K562 (cell line): ENCODE measurements at regions not wholly inside any gene's neighbourhood (a gene's known extent, or its start where the extent isn't known, plus 50 kb on each side); places are given as distances from the start of the nearest gene placed in this dataset.

Experiments used
- ATAC-seq: fragments of 200-7000 bp; cut with Tn5 transposase; 3 replicates; pipeline ENCODE4 v1.9.1; 2020; ENCODE audit warnings: moderate library complexity
- BruUV-seq: library from RNA; stranded (reverse); fragments of 400-500 nt; replicated peaks from 2 replicates; lab custom pipeline; 2021; lab: Mats Ljungman, UMichigan
- CTCF ChIA-PET: fragments of 300-600 bp; formaldehyde crosslinking; extraction: SDS; loops from one replicate; lab custom pipeline; 2021; ENCODE audit warnings: low intra/inter-chr PET ratio; lab: Yijun Ruan, JAX
- POLR2A ChIA-PET: fragments of 300-600, 350-650 bp; sonication (Branson Sonifier 250); formaldehyde crosslinking; extraction: SDS; loops from one replicate; lab custom pipeline; 2021; ENCODE audit warnings: antibody characterized with exemption, inconsistent platforms; lab: Yijun Ruan, JAX
- DNase-seq, 4 experiments: peaks; one replicate each; pipeline versions ENCODE4 v3.0.0 to v3.0.0-alpha.2; 2011 to 2018; ENCODE audit warnings: low spot score in 3 of 4, mixed read lengths in 3 of 4; ENCODE audit errors: extremely low read depth in 1 of 4
- FAIRE-seq: peaks from 2 replicates; lab custom pipeline; 2011; peaks lifted over from hg19 to GRCh38; lab: Jason Lieb, UNC
- H2AFZ ChIP-seq: 2 replicates; pipeline ENCODE4 v1.6.0; 2011; ENCODE audit warnings: low read depth, low read length, control low read depth, inconsistent platforms
- H3K27ac ChIP-seq: fragments of 200-600 bp; 3 replicates; pipeline ENCODE4 v1.8.0; 2011; ENCODE audit warnings: low read depth, mild to moderate bottlenecking, control low read depth, inconsistent platforms, low read length, moderate library complexity, mixed read lengths; ENCODE audit errors: extremely low read depth
- H3K27me3 ChIP-seq, 2 experiments: fragments of 300-600 bp in 1 of 2; 2 replicates in 1 of 2; 3 replicates in 1 of 2; pipeline versions ENCODE4 v1.6.0 to v1.8.0; 2011; ENCODE audit warnings: inconsistent platforms in 2 of 2, low read length in 2 of 2, mild to moderate bottlenecking in 1 of 2, mixed read lengths in 1 of 2, moderate library complexity in 1 of 2; ENCODE audit not compliant: control insufficient read depth in 2 of 2, insufficient read depth in 2 of 2
- H3K36me3 ChIP-seq: fragments of 300-600 bp; 3 replicates; pipeline ENCODE4 v1.8.0; 2011; ENCODE audit warnings: mild to moderate bottlenecking, low read length, inconsistent platforms; ENCODE audit not compliant: control insufficient read depth, insufficient read depth
- H3K4me1 ChIP-seq, 2 experiments: fragments of 200-600 bp in 1 of 2; replicated peaks in 1 of 2; 2 replicates in 1 of 2; 3 replicates in 1 of 2; pipeline versions ENCODE4 v1.5.1 to v1.8.0; 2011; ENCODE audit warnings: inconsistent platforms in 2 of 2, low read length in 2 of 2, mild to moderate bottlenecking in 1 of 2, mixed read lengths in 1 of 2, moderate library complexity in 1 of 2; ENCODE audit not compliant: control insufficient read depth in 2 of 2, insufficient read depth in 2 of 2
- H3K4me2 ChIP-seq: 2 replicates; pipeline ENCODE4 v1.6.1; 2011; ENCODE audit warnings: low read length, control low read depth, inconsistent platforms, mixed read lengths; ENCODE audit not compliant: insufficient read depth
- H3K4me3 ChIP-seq: fragments of 200-600 bp; sonication (generic), shearing (Covaris generic); 2 replicates; pipeline ENCODE4 v1.5.1; 2016; ENCODE audit warnings: control low read depth, inconsistent platforms
- H3K79me2 ChIP-seq: fragments of 200-600 bp; 3 replicates; pipeline ENCODE4 v1.8.0; 2011; ENCODE audit warnings: low read length, inconsistent platforms; ENCODE audit not compliant: control insufficient read depth, insufficient read depth
- H3K9ac ChIP-seq, 2 experiments: 2 replicates each; pipeline versions ENCODE4 v1.6.0 to v1.6.1; 2011; ENCODE audit warnings: low read depth in 2 of 2, low read length in 2 of 2, control low read depth in 1 of 2, inconsistent platforms in 1 of 2, mild to moderate bottlenecking in 1 of 2, mixed read lengths in 1 of 2; ENCODE audit not compliant: insufficient read depth in 1 of 2
- H3K9me1 ChIP-seq: one replicate; pipeline ENCODE4 v1.6.0; 2011; ENCODE audit warnings: inconsistent platforms, mild to moderate bottlenecking, low read length, moderate library complexity; ENCODE audit not compliant: control insufficient read depth, insufficient read depth
- H3K9me3 ChIP-seq: replicated peaks from 2 replicates; pipeline ENCODE4 v1.5.1; 2011; ENCODE audit warnings: low read depth, low read length, inconsistent platforms; ENCODE audit not compliant: control insufficient read depth, insufficient read depth
- H4K20me1 ChIP-seq: replicated peaks from 2 replicates; pipeline ENCODE4 v1.6.1; 2011; ENCODE audit warnings: low read length, inconsistent platforms, mixed read lengths; ENCODE audit not compliant: control insufficient read depth, insufficient read depth
- ADNP ChIP-seq: fragments of 200-800 bp; sonication (Bioruptor generic); IDR thresholded peaks from 2 replicates; pipeline ENCODE4 v1.6.1; 2016; ENCODE audit warnings: missing genetic modification characterization, missing compliant biosample characterization
- MCM3 ChIP-seq: fragments of 450-650 bp; IDR thresholded peaks from 2 replicates; pipeline ENCODE4 v1.6.1; 2016
- NR0B1 ChIP-seq: fragments of 450-650 bp; IDR thresholded peaks from one replicate; pipeline ENCODE4 v1.6.1; 2018; ENCODE audit warnings: mild to moderate bottlenecking, moderate library complexity; ENCODE audit not compliant: partially characterized antibody
- ZBTB8A ChIP-seq: fragments of 450-650 bp; IDR thresholded peaks from 2 replicates; pipeline ENCODE4 v1.6.1; 2018; ENCODE audit warnings: mild to moderate bottlenecking, moderate library complexity; ENCODE audit not compliant: partially characterized antibody
- ZNF398 ChIP-seq: fragments of 250-450 bp; sonication (Bioruptor Pico); IDR thresholded peaks from 2 replicates; pipeline ENCODE4 v1.8.0; 2021; ENCODE audit warnings: moderate library complexity, mild to moderate bottlenecking, inconsistent platforms
- WGBS: fragments of 100-300 bp; shearing (Covaris generic); methylation state at CpG from one replicate; pipeline ENCODE4 v1.1.6; 2016; ENCODE audit warnings: low coverage, mixed read lengths; ENCODE audit not compliant: insufficient coverage; ENCODE audit errors: missing lambda C conversion rate; 5-methylcytosine and 5-hydroxymethylcytosine counted together
- in situ Hi-C: fragments of 300-500 bp; cut with MboI; formaldehyde crosslinking; loops from 4 replicates; pipeline ENCODE4 v1.15.0; 2018; ENCODE audit warnings: inconsistent platforms, mixed read lengths
- intact Hi-C: fragments of 100-400 bp; cut with micrococcal nuclease; formaldehyde crosslinking; loops from 2 replicates; pipeline ENCODE4 v1.14.2; 2022

- H3K9me1 ChIP-seq: no peaks in the 10 kb centered on the region
- no peaks in the 10 kb centered on the region for H4K20me1 ChIP-seq
- H3K36me3 ChIP-seq: no peaks in the 10 kb centered on the region
- H3K4me3 ChIP-seq: no peak overlapping the region
- H3K27ac ChIP-seq: no peak overlapping the region
- DNase-seq (no peak), FAIRE-seq (no peak), ATAC-seq (no peak)
- no peaks in the 10 kb centered on the region for H3K4me1 ChIP-seq
- ChIA-PET POLR2A (no interaction called here), CTCF (no interaction called here)
- in situ Hi-C loops (no loop called here), intact Hi-C loops (no loop called here)
- no peaks in the 10 kb centered on the region for H3K9me3 ChIP-seq
- no peak for TF ChIP-seq MCM3
- no peak for TF ChIP-seq ZBTB8A
- TF ChIP-seq NR0B1: no peak
- TF ChIP-seq ADNP (tag): no peak
- TF ChIP-seq ZNF398 (CRISPR knock-in tag): no peak
- no peaks in the 10 kb centered on the region for H3K27me3 ChIP-seq
- H3K79me2 ChIP-seq: no peaks in the 10 kb centered on the region
- 0% methylated on average over 2 of the region's 2 CpGs for WGBS
- no peak overlapping the region for H3K9ac ChIP-seq
- H3K4me2 ChIP-seq: no peak overlapping the region
- no peak overlapping the region for H2AFZ ChIP-seq
- no TSS peak for BruUV-seq
Measured at GRCh38 chr3:74423867-74424266, 190.6 kb downstream of the CNTN3 start.
